ENCODE measurements at regions not wholly inside any gene's neighbourhood (a gene's known extent, or its start where the extent isn't known, plus 50 kb on each side); places are given as distances from the start of the nearest gene placed in this dataset.

DNA sequence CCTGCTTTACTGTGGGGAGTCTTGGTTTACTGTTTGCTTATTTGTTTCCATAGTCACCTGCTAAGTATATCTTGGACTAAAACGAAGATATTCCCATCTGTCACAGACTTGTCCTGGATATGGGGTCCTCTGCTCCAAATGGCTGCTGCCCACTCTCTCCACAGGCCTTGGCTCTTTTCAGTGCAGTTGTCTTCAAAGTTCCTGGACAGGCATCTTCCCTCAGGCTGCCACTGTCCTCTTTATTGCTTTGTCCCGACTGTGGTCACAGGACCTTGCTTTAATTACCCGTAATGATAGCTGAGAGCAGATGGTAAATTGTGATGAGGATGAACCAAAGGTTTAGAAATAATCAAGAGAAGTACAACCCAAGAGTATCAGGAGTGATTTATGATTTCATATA is 713.9 kb upstream of the CCDC179 start:
- no peak for DNase-seq
- H3K27me3 ChIP-seq: no peaks in the 10 kb centered on the region
- no peak for TF ChIP-seq POLR2A (IDR thresholded peaks at IDR 0.05)
- TF ChIP-seq CTCF (IDR thresholded peaks at IDR 0.05): no peak
- no peak overlapping the region for H3K27ac ChIP-seq
- intact Hi-C loops (cut with DNase I): no loop called here
- H3K36me3 ChIP-seq: no peaks in the 10 kb centered on the region
- no peak overlapping the region for H3K4me3 ChIP-seq
- WGBS, 2 donors: 66 to 78% methylated on average over 3 of the region's 3 CpGs
- H3K9me3 ChIP-seq: no peaks in the 10 kb centered on the region
- H3K4me1 ChIP-seq: no peaks in the 10 kb centered on the region

DNA sequence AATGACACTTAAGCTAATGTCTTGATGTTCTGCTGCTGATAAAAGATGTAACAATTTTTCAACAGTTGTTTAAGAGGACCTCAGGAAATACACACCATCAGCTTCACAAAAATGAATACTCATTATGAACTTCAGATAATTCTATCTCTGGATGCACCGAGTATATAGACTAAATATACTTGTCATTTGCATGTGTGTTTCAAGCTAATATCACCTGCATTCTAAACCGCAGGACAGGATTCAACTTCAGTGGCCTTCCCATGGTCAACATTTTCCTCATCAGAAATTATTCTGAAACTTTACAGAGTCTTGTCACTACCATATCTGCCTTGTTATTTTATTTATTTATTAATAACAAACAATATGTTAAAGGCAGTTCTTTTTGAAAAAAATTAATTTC is 717.0 kb upstream of the CCDC179 start:
- intact Hi-C loops (cut with DNase I): no loop called here
- 78 to 90% methylated on average over 2 of the region's 2 CpGs for WGBS, 2 donors
- H3K4me1 ChIP-seq: no peaks in the 10 kb centered on the region

GRCh38 chr11:23585416-23586104 is 725.3 kb upstream of the CCDC179 start:
- 51 to 53% methylated on average over 2 of the region's 2 CpGs for WGBS, 2 donors
- no peaks in the 10 kb centered on the region for H3K9me3 ChIP-seq
- no peaks in the 10 kb centered on the region for H3K4me1 ChIP-seq
- intact Hi-C loops (cut with DNase I): no loop called here
- no peak overlapping the region for H3K27ac ChIP-seq
- no peak overlapping the region for H3K4me3 ChIP-seq
- TF ChIP-seq CTCF (IDR thresholded peaks at IDR 0.05): no peak
- no peak for TF ChIP-seq POLR2A (IDR thresholded peaks at IDR 0.05)
- no peaks in the 10 kb centered on the region for H3K36me3 ChIP-seq
- no peaks in the 10 kb centered on the region for H3K27me3 ChIP-seq
- DNase-seq: no peak

More for the DNA sequence above, 717.0 kb upstream of the CCDC179 start:
- TF ChIP-seq CTCF (IDR thresholded peaks at IDR 0.05) (no peak), POLR2A (IDR thresholded peaks at IDR 0.05) (no peak)
- no peaks in the 10 kb centered on the region for H3K9me3 ChIP-seq
- H3K36me3 ChIP-seq: no peaks in the 10 kb centered on the region
- H3K4me3 ChIP-seq: no peak overlapping the region
- no peak overlapping the region for H3K27ac ChIP-seq
- no peak for DNase-seq
- no peaks in the 10 kb centered on the region for H3K27me3 ChIP-seq

GRCh38 chr11:23586173-23586572 is 725.9 kb upstream of the CCDC179 start:
- H3K27ac ChIP-seq: no peak overlapping the region
- intact Hi-C loops (cut with DNase I): no loop called here
- WGBS, 2 donors: 17 to 23% methylated on average over 1 of the region's 1 CpG
- no peaks in the 10 kb centered on the region for H3K9me3 ChIP-seq
- H3K4me3 ChIP-seq: no peak overlapping the region
- H3K4me1 ChIP-seq: no peaks in the 10 kb centered on the region
- no peaks in the 10 kb centered on the region for H3K27me3 ChIP-seq
- DNase-seq: no peak
- TF ChIP-seq POLR2A (IDR thresholded peaks at IDR 0.05) (no peak), CTCF (IDR thresholded peaks at IDR 0.05) (no peak)
- no peaks in the 10 kb centered on the region for H3K36me3 ChIP-seq

DNA sequence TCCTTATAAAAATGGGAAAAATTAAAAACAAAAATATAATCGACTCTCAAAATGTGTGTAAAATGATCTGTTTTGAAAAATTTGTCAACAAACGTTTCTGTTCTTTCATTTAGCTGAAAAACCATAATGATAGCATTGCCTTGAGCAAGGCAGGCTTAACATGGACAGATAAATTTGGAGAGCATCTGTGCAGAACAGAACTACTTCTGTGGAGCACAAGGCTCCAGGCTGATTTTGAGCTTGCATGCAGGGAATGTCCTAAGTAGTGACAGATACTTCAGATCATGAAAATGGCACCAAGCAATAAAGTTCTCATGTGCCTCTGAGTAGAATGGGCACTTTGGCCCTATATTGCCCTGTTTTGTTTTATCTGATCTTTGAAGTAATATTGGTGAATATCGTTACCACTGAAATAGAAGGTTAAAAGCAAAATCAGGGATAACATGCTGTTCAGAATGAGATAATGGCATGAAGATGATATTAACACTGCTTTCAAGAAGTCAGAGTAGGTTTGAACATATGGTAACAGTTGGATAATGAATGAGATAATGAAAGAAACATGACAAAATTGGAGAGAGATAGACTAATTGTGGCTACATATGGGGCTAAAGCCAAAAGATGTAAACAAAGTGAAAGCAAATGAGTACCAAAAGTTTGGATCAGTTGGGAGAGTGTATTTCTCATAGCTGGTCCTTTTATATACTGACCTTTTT is 730.5 kb upstream of the CCDC179 start:
- H3K9me3 ChIP-seq: no peaks in the 10 kb centered on the region
- intact Hi-C loops (cut with DNase I): no loop called here
- no peak overlapping the region for H3K27ac ChIP-seq
- WGBS, 2 donors: 31 to 47% methylated on average over 3 of the region's 3 CpGs
- DNase-seq: no peak
- TF ChIP-seq POLR2A (IDR thresholded peaks at IDR 0.05) (no peak), CTCF (IDR thresholded peaks at IDR 0.05) (no peak)
- H3K27me3 ChIP-seq: no peaks in the 10 kb centered on the region
- H3K36me3 ChIP-seq: no peaks in the 10 kb centered on the region
- no peaks in the 10 kb centered on the region for H3K4me1 ChIP-seq
- H3K4me3 ChIP-seq: no peak overlapping the region

Data from esophagus squamous epithelium (tissue), 5 donors.